GM23338 (cell line): ENCODE measurements at regions not wholly inside any gene's neighbourhood (a gene's known extent, or its start where the extent isn't known, plus 50 kb on each side); places are given as distances from the start of the nearest gene placed in this dataset.

Experiments
- ATAC-seq: fragments of 200-7000 bp; cut with Tn5 transposase; 3 replicates; pipeline ENCODE4 v1.9.1; 2020
- DNase-seq: peaks from one replicate; pipeline ENCODE4 v3.0.0-alpha.2; 2015; ENCODE audit warnings: low spot score
- H2AFZ ChIP-seq: fragments of 200-600 bp; sonication (generic); 2 replicates; pipeline ENCODE4 v1.8.0; 2016; ENCODE audit warnings: antibody characterized with exemption, mild to moderate bottlenecking, moderate library complexity
- H3F3A ChIP-seq: fragments of 200-600 bp; sonication (generic); replicated peaks from 2 replicates; pipeline ENCODE4 v1.8.0; 2017; ENCODE audit warnings: antibody characterized with exemption, mixed run types, low read depth
- H3K27ac ChIP-seq: fragments of 200-600 bp; sonication (generic); 2 replicates; pipeline ENCODE4 v1.6.1; 2016; ENCODE audit warnings: low read depth
- H3K27me3 ChIP-seq: fragments of 200-600 bp; sonication (generic); 2 replicates; pipeline ENCODE4 v1.8.0; 2016; ENCODE audit warnings: mild to moderate bottlenecking, mixed run types, moderate library complexity; ENCODE audit not compliant: insufficient read depth
- H3K36me3 ChIP-seq: fragments of 200-600 bp; sonication (generic); 2 replicates; pipeline ENCODE4 v1.8.0; 2016; ENCODE audit warnings: mild to moderate bottlenecking; ENCODE audit not compliant: insufficient read depth
- H3K4me1 ChIP-seq: fragments of 200-600 bp; sonication (generic); 2 replicates; pipeline ENCODE4 v1.8.0; 2016; ENCODE audit warnings: mild to moderate bottlenecking, moderate library complexity; ENCODE audit not compliant: insufficient read depth
- H3K4me2 ChIP-seq: fragments of 200-600 bp; sonication (generic); 2 replicates; pipeline ENCODE4 v1.7.1; 2017; ENCODE audit warnings: mixed run types
- H3K4me3 ChIP-seq: fragments of 200-600 bp; sonication (generic); 2 replicates; pipeline ENCODE4 v1.6.1; 2016; ENCODE audit warnings: mixed run types
- H3K79me2 ChIP-seq: fragments of 200-600 bp; sonication (generic); replicated peaks from 2 replicates; pipeline ENCODE4 v1.8.0; 2017; ENCODE audit warnings: mild to moderate bottlenecking; ENCODE audit not compliant: insufficient read depth
- H3K9me2 ChIP-seq: fragments of 200-600 bp; sonication (generic); 2 replicates; pipeline ENCODE4 v1.8.0; 2017; ENCODE audit not compliant: insufficient read depth
- H4K20me1 ChIP-seq: fragments of 200-600 bp; sonication (generic); replicated peaks from 2 replicates; pipeline ENCODE4 v1.8.0; 2017; ENCODE audit warnings: mild to moderate bottlenecking; ENCODE audit not compliant: insufficient read depth
- H3K27ac Mint-ChIP-seq: 2 replicates; pipeline ENCODE4 v1.8.0; 2020; ENCODE audit warnings: inconsistent platforms, mild to moderate bottlenecking, moderate library complexity, mixed read lengths
- H3K27me3 Mint-ChIP-seq: 3 replicates; pipeline ENCODE4 v1.8.0; 2022; ENCODE audit warnings: low read depth, mild to moderate bottlenecking, moderate library complexity, mixed read lengths, inconsistent platforms; ENCODE audit not compliant: insufficient read depth, poor library complexity
- H3K36me3 Mint-ChIP-seq: 3 replicates; pipeline ENCODE4 v1.8.0; 2021; ENCODE audit warnings: low read depth, mild to moderate bottlenecking, inconsistent platforms, moderate library complexity, mixed read lengths
- H3K4me1 Mint-ChIP-seq: 3 replicates; pipeline ENCODE4 v1.8.0; 2020; ENCODE audit warnings: mild to moderate bottlenecking, inconsistent platforms, mixed read lengths
- H3K4me3 Mint-ChIP-seq: 3 replicates; pipeline ENCODE4 v1.8.0; 2021; ENCODE audit warnings: moderate library complexity, mild to moderate bottlenecking, inconsistent platforms, mixed read lengths
- H3K9me3 Mint-ChIP-seq: 3 replicates; pipeline ENCODE4 v1.8.0; 2020; ENCODE audit warnings: moderate library complexity, mild to moderate bottlenecking, inconsistent platforms, mixed read lengths
- CREB1 ChIP-seq: fragments of 250-450 bp; sonication (Bioruptor Pico); IDR thresholded peaks from 2 replicates; pipeline ENCODE4 v1.5.0; 2020; ENCODE audit warnings: low read depth, mild to moderate bottlenecking, moderate library complexity
- CTCF ChIP-seq, 2 experiments: fragments of 200-600 bp in 1 of 2; sonication (generic) in 1 of 2; conservative IDR thresholded peaks; 2 replicates each; pipeline versions ENCODE4 v1.5.1 to v1.6.1; 2016 to 2017; ENCODE audit warnings: antibody characterized with exemption in 2 of 2, low read depth in 2 of 2, mild to moderate bottlenecking in 2 of 2, moderate library complexity in 1 of 2
- ETS1 ChIP-seq: IDR thresholded peaks from 2 replicates; pipeline ENCODE4 v1.6.1; 2016; ENCODE audit warnings: antibody characterized with exemption
- EZH2 ChIP-seq: fragments of 200-600 bp; sonication (generic); IDR thresholded peaks from one replicate; pipeline ENCODE4 v1.8.0; 2017; ENCODE audit warnings: antibody characterized with exemption, mild to moderate bottlenecking, low read depth; ENCODE audit not compliant: unreplicated experiment
- EZH2phosphoT487 ChIP-seq: fragments of 200-600 bp; sonication (generic); IDR thresholded peaks from one replicate; pipeline ENCODE4 v1.8.1; 2018; ENCODE audit warnings: antibody characterized with exemption; ENCODE audit not compliant: unreplicated experiment
- JUNB ChIP-seq: IDR thresholded peaks from one replicate; pipeline ENCODE4 v1.6.1; 2016; ENCODE audit warnings: antibody characterized with exemption; ENCODE audit not compliant: unreplicated experiment
- NANOG ChIP-seq: IDR thresholded peaks from 2 replicates; pipeline ENCODE4 v1.6.1; 2016; ENCODE audit warnings: antibody characterized with exemption, borderline replicate concordance
- POLR2AphosphoS5 ChIP-seq: IDR thresholded peaks from 2 replicates; pipeline ENCODE4 v1.6.1; 2016; ENCODE audit warnings: antibody characterized with exemption, low read depth
- REST ChIP-seq: IDR thresholded peaks from one replicate; pipeline ENCODE4 v1.6.1; 2018; ENCODE audit warnings: antibody characterized with exemption; ENCODE audit not compliant: unreplicated experiment
- STAT1 ChIP-seq: IDR thresholded peaks from one replicate; pipeline ENCODE4 v1.6.1; 2016; ENCODE audit warnings: antibody characterized with exemption; ENCODE audit not compliant: unreplicated experiment
- ZNF114 ChIP-seq: fragments of 250-450 bp; sonication (Bioruptor Pico); IDR thresholded peaks from 2 replicates; pipeline ENCODE4 v1.5.0; 2020; ENCODE audit warnings: mild to moderate bottlenecking, moderate library complexity
- ZNF331 ChIP-seq: fragments of 250-450 bp; sonication (Bioruptor Pico); IDR thresholded peaks from 2 replicates; pipeline ENCODE4 v1.5.0; 2020; ENCODE audit warnings: low read depth, mild to moderate bottlenecking, moderate library complexity

GRCh38 chr4:128553686-128554515 is 255.6 kb upstream of the JADE1 start (continued):
- no peak for TF ChIP-seq CTCF (conservative IDR thresholded peaks at IDR 0.05; ENCODE audit: low read depth in 2 of 2)

GRCh38 chr4:128552586-128552907 is 257.0 kb upstream of the JADE1 start:
- Mint-ChIP-seq H3K9me3 (peaks cover 3% of the 10 kb centered on the region; the same call in 2 of the 3 replicates), H3K27me3 (peaks cover 4% of the 10 kb centered on the region), H3K4me3 (no peak overlapping the region), H3K36me3 (no peaks in the 10 kb centered on the region), H3K4me1 (peaks cover 5% of the 10 kb centered on the region; the same call in 2 of the 3 replicates), H3K27ac (no peak overlapping the region)
- Histone ChIP-seq H3K4me1 (no peaks in the 10 kb centered on the region), H3K4me3 (no peak overlapping the region), H2AFZ (peak overlapping the region; percentile 83; the same call in 1 of the 2 replicates), H3F3A (no peaks in the 10 kb centered on the region), H4K20me1 (no peaks in the 10 kb centered on the region), H3K9me2 (peaks cover 13% of the 10 kb centered on the region), H3K36me3 (no peaks in the 10 kb centered on the region), H3K79me2 (no peaks in the 10 kb centered on the region), H3K4me2 (no peak overlapping the region), H3K27me3 (no peaks in the 10 kb centered on the region), H3K27ac (no peak overlapping the region)
- DNase-seq (no peak), ATAC-seq (no peak)
- TF ChIP-seq ETS1 (no peak), EZH2 (no peak), EZH2phosphoT487 (no peak), JUNB (no peak), ZNF114 (no peak), ZNF331 (CRISPR knock-in tag) (no peak), STAT1 (no peak), CREB1 (CRISPR knock-in tag) (no peak), NANOG (no peak), REST (no peak), POLR2AphosphoS5 (no peak)
